Glutamatergic neuron (in vitro differentiated cells): ENCODE measurements at regions not wholly inside any gene's neighbourhood (a gene's known extent, or its start where the extent isn't known, plus 50 kb on each side); places are given as distances from the start of the nearest gene placed in this dataset.
A peak's percentile ranks its signal among the peaks of the same experiment; 100 is the strongest.

Experiments used
- DNase-seq: peaks from one replicate; pipeline ENCODE4 v3.0.0; 2022
- H3K27ac Mint-ChIP-seq: one replicate; pipeline ENCODE4 v1.8.0; 2020; ENCODE audit warnings: mild to moderate bottlenecking, mixed read lengths, inconsistent platforms; ENCODE audit not compliant: unreplicated experiment
- H3K27me3 Mint-ChIP-seq: one replicate; pipeline ENCODE4 v1.8.0; 2020; ENCODE audit warnings: mild to moderate bottlenecking, moderate library complexity, mixed read lengths, inconsistent platforms; ENCODE audit not compliant: unreplicated experiment
- H3K36me3 Mint-ChIP-seq: one replicate; pipeline ENCODE4 v1.8.0; 2020; ENCODE audit warnings: mild to moderate bottlenecking, mixed read lengths, inconsistent platforms; ENCODE audit not compliant: unreplicated experiment
- H3K4me1 Mint-ChIP-seq: one replicate; pipeline ENCODE4 v1.8.0; 2020; ENCODE audit warnings: mild to moderate bottlenecking, low read depth, mixed read lengths, inconsistent platforms; ENCODE audit not compliant: unreplicated experiment
- H3K4me3 Mint-ChIP-seq: one replicate; pipeline ENCODE4 v1.8.0; 2020; ENCODE audit warnings: mild to moderate bottlenecking, mixed read lengths, inconsistent platforms; ENCODE audit not compliant: unreplicated experiment
- H3K9me3 Mint-ChIP-seq: one replicate; pipeline ENCODE4 v1.8.0; 2020; ENCODE audit warnings: mild to moderate bottlenecking, moderate library complexity, mixed read lengths, inconsistent platforms; ENCODE audit not compliant: unreplicated experiment
- TF ChIP-seq, protein P1 (sequence below): fragments of 200-600 bp; sonication (generic); IDR thresholded peaks from one replicate; pipeline ENCODE4 v1.5.0; 2021; ENCODE audit not compliant: partially characterized antibody, unreplicated experiment

DNA sequence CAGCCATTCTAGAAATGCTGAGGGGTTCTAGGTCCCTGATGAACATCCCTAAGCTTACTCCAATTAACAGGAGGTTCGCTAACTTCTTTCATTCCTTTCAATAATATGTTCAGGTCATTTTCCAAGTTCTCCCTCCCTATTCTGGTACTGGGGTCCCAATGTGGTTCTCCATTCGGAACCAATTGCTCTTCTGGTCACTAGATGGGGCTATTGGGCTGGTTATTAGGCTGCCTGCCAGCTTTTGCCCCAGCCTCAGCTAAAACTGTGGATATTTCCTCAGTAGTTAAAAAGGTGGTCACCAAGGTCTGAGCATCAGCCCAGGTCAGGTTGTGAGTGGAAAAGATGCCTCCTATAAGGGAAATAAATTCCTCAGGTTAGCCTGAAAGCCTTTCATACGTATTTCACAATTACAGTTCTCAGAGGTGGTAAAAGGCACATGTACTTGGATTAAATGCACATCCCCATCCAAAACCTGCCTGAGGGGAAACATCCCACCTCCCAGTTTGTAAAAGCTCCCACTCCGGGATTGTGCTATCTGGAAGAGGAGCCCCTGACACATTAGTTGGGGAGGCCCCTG lies 161.1 kb upstream of the CCDC179 start:
- Mint-ChIP-seq H3K27me3 (no peaks in the 10 kb centered on the region), H3K36me3 (no peaks in the 10 kb centered on the region), H3K4me1 (no peaks in the 10 kb centered on the region), H3K9me3 (no peaks in the 10 kb centered on the region), H3K4me3 (no peak overlapping the region), H3K27ac (no peak overlapping the region)
- no peak for DNase-seq
- TF ChIP-seq, protein P1, sequence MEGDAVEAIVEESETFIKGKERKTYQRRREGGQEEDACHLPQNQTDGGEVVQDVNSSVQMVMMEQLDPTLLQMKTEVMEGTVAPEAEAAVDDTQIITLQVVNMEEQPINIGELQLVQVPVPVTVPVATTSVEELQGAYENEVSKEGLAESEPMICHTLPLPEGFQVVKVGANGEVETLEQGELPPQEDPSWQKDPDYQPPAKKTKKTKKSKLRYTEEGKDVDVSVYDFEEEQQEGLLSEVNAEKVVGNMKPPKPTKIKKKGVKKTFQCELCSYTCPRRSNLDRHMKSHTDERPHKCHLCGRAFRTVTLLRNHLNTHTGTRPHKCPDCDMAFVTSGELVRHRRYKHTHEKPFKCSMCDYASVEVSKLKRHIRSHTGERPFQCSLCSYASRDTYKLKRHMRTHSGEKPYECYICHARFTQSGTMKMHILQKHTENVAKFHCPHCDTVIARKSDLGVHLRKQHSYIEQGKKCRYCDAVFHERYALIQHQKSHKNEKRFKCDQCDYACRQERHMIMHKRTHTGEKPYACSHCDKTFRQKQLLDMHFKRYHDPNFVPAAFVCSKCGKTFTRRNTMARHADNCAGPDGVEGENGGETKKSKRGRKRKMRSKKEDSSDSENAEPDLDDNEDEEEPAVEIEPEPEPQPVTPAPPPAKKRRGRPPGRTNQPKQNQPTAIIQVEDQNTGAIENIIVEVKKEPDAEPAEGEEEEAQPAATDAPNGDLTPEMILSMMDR: peak; percentile 74

DNA sequence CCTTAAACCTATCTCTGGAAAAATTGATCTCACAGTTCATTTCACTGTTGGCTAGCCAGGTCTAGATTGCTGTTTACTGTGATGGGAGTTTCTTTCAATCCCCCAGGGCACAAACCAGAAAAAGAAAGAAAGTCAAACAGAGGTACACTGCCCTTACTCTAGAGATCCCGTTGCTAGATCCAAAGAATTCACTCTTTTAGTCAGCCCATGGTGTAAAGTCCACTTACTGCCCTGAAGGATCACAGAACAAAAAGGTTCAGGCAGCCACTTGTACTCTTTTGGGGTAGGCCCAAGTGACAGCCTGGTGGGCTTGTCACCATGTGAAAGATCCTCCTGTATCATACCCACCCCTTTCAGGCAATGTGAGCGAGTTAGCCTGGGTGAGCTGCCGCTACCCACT lies 162.6 kb upstream of the CCDC179 start:
- TF ChIP-seq, protein P1: no peak
- Mint-ChIP-seq H3K9me3 (no peaks in the 10 kb centered on the region), H3K27me3 (no peaks in the 10 kb centered on the region), H3K4me3 (no peak overlapping the region), H3K27ac (no peak overlapping the region), H3K4me1 (no peaks in the 10 kb centered on the region), H3K36me3 (no peaks in the 10 kb centered on the region)
- DNase-seq: no peak

DNA sequence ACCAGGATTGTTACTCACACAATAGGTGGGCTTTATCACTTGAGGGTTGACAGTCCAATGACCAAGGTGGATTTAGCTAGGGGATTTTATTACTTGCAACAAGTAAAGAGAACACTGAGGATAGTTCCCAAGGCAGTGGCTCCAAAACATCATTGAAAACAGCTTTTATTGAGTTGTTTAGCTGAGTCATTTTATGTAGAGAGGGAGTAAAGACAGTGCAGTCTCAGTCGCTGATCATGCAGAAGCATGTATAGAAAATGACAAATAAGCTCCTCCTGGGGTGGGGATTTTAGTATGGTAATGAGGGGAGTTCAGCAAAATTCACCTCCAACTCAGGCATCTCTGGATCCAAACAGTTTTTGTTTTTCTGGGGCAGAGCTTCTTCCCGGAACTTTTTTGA lies 163.0 kb upstream of the CCDC179 start:
- DNase-seq: no peak
- no peak overlapping the region for H3K27ac Mint-ChIP-seq
- no peaks in the 10 kb centered on the region for H3K9me3 Mint-ChIP-seq
- H3K4me1 Mint-ChIP-seq: no peaks in the 10 kb centered on the region
- no peak overlapping the region for H3K4me3 Mint-ChIP-seq
- TF ChIP-seq, protein P1: no peak
- H3K27me3 Mint-ChIP-seq: no peaks in the 10 kb centered on the region
- H3K36me3 Mint-ChIP-seq: no peaks in the 10 kb centered on the region

DNA sequence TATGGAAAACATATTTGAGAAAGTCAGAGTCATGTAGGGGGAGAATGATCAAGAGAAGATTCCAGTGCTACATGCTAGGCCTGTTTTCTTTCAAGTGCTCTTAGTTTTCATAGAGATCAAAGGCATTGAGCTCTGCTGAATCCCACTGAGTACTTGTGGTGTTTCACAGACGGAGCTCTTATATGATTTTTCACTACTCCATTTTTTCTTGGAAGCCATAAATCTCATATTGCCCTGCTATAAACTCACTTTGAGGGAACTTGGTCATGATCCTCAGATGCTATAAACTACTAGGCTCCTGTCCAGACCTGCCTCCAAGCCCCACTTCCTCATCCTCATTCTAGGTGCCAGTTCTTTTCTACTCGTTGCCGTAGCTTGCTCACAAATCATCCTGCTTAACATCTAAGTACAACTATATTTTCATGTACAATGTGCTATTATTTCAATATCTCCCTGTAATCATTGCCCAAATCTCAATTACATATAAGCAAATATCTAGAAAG lies 180.8 kb upstream of the CCDC179 start:
- H3K4me3 Mint-ChIP-seq: no peak overlapping the region
- H3K4me1 Mint-ChIP-seq: no peaks in the 10 kb centered on the region
- no peaks in the 10 kb centered on the region for H3K27me3 Mint-ChIP-seq
- H3K9me3 Mint-ChIP-seq: no peaks in the 10 kb centered on the region
- H3K27ac Mint-ChIP-seq: no peak overlapping the region
- TF ChIP-seq, protein P1: no peak
- H3K36me3 Mint-ChIP-seq: no peaks in the 10 kb centered on the region
- no peak for DNase-seq

DNA sequence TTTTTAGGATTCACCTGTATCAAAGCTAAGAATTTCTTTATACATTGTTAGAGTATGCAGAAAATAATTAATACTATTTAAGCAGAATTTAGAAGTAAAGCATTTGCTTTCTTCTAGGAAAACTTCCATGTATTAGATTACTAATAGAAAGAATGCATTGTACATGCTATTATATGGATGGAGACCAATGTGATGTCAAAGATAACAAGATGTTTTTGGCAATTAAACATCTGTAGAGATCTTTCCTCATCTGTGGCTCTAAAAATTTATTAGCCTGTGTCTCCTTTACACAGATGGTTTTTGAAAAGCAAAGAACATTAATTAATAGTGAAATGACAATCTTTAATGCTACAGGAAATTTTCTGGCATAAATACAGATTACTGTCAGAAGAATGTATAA lies 198.4 kb upstream of the CCDC179 start:
- TF ChIP-seq, protein P1: no peak
- Mint-ChIP-seq H3K9me3 (no peaks in the 10 kb centered on the region), H3K4me3 (no peak overlapping the region), H3K27me3 (no peaks in the 10 kb centered on the region), H3K36me3 (no peaks in the 10 kb centered on the region), H3K4me1 (no peaks in the 10 kb centered on the region), H3K27ac (no peak overlapping the region)
- no peak for DNase-seq
